ENCODE measurements at regions not wholly inside any gene's neighbourhood (a gene's known extent, or its start where the extent isn't known, plus 50 kb on each side); places are given as distances from the start of the nearest gene placed in this dataset.

- DNase-seq (ENCODE audit: low spot score in 2 of 2) = no peak
- peaks cover 3% of the 10 kb centered on the region; the same call in 1 of the 2 replicates for H3K36me3 ChIP-seq (replicated peaks)
- H3K4me3 ChIP-seq = no peak overlapping the region
- H3K4me1 ChIP-seq = no peaks in the 10 kb centered on the region
- in situ Hi-C loops (cut with MboI; ENCODE audit: low sequenced_read_pairs) = no loop called here
- H3K9me3 ChIP-seq = peaks cover 5% of the 10 kb centered on the region; the same call in 1 of the 2 replicates
- no peaks in the 10 kb centered on the region for H3K27me3 ChIP-seq (ENCODE audit: low read depth)
These were observed 214.6 kb downstream of the BRD1 start for GRCh38 chr22:49613108-49613507.

DNA sequence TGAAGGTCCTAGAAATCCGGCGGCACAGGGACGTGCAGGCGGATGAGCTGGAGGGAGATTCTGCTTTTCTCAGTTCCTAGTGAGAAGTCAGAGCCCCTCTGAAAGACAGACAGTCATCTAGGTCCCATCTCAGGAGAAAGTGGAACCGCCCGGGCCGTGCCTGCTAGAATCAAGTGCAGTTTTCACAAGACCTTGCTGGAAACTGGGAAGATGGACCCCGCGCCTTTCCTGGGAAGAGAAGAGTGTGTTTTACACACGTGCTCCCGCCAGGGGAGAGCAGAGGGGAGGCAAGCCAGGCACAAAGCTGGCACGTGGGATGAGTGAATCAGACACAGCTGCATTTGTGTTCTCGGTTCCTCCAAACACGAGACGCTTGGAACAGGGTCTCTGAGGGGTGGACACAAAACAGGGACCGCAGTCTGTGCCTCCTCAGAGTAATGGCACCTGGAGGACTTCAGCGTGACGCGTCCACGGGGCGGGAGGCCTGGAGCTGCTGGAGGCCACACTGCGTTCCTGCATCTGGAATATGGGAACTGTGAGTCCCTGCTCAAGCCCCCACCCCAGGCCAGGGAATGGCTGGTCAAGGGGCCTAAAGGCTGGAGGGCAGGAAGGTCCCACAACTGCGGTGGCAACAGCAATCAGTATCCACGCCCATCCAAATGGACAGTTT, 218.3 kb downstream of the BRD1 start:
- no peak for DNase-seq (ENCODE audit: low spot score in 2 of 2)
- Histone ChIP-seq H3K36me3 (replicated peaks) (peaks cover 3% of the 10 kb centered on the region; the same call in 1 of the 2 replicates), H3K27me3 (ENCODE audit: low read depth) (no peaks in the 10 kb centered on the region)

GRCh38 chr22:49608660-49609059, 219.0 kb downstream of the BRD1 start:
- DNase-seq (ENCODE audit: low spot score in 2 of 2) = no peak
- Histone ChIP-seq H3K36me3 (replicated peaks) (peaks cover 3% of the 10 kb centered on the region; the same call in 1 of the 2 replicates), H3K27me3 (ENCODE audit: low read depth) (no peaks in the 10 kb centered on the region), H3K4me3 (no peak overlapping the region), H3K4me1 (no peaks in the 10 kb centered on the region), H3K9me3 (peaks cover 14% of the 10 kb centered on the region)
- in situ Hi-C loops (cut with MboI; ENCODE audit: low sequenced_read_pairs) = no loop called here

More for the DNA sequence above, 218.3 kb downstream of the BRD1 start:
- no peak overlapping the region for H3K4me3 ChIP-seq
- H3K9me3 ChIP-seq = peaks cover 10% of the 10 kb centered on the region
- no peaks in the 10 kb centered on the region for H3K4me1 ChIP-seq
- in situ Hi-C loops (cut with MboI; ENCODE audit: low sequenced_read_pairs) = no loop called here

- Histone ChIP-seq H3K27me3 (ENCODE audit: low read depth) (no peaks in the 10 kb centered on the region), H3K4me1 (no peaks in the 10 kb centered on the region), H3K4me3 (no peak overlapping the region), H3K9me3 (peaks cover 14% of the 10 kb centered on the region), H3K36me3 (replicated peaks) (peaks cover 3% of the 10 kb centered on the region; the same call in 1 of the 2 replicates)
- no peak for DNase-seq (ENCODE audit: low spot score in 2 of 2)
- in situ Hi-C loops (cut with MboI; ENCODE audit: low sequenced_read_pairs) = no loop called here
These were observed 219.4 kb downstream of the BRD1 start for GRCh38 chr22:49608228-49608627.

DNA sequence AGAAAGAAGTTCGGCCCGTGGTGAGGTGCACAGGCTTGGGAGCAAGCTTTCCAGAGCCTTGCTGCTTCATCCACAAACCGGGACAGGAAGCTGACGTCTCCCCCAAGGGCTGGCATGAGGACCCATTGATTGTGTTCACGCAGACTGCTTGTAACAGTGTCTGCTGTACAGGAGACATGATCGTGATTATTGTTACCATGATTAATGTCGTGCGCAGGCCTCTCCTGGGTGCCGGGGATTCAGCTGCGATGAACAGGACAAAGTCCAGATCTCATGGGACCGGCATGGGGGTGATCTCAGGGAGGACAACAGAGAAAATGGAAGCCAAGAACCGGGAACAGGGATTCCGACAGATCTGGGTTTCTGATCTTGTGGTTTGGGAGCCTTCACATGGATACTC, 219.9 kb downstream of the BRD1 start:
- H3K4me1 ChIP-seq = no peaks in the 10 kb centered on the region
- no peak overlapping the region for H3K4me3 ChIP-seq
- peaks cover 3% of the 10 kb centered on the region; the same call in 1 of the 2 replicates for H3K36me3 ChIP-seq (replicated peaks)
- peaks cover 14% of the 10 kb centered on the region for H3K9me3 ChIP-seq
- H3K27me3 ChIP-seq (ENCODE audit: low read depth) = no peaks in the 10 kb centered on the region
- in situ Hi-C loops (cut with MboI; ENCODE audit: low sequenced_read_pairs) = no loop called here
- DNase-seq (ENCODE audit: low spot score in 2 of 2) = no peak

GRCh38 chr22:49606562-49607290, 220.9 kb downstream of the BRD1 start:
- DNase-seq (ENCODE audit: low spot score in 2 of 2) = no peak
- Histone ChIP-seq H3K36me3 (replicated peaks) (peaks cover 3% of the 10 kb centered on the region; the same call in 1 of the 2 replicates), H3K4me3 (no peak overlapping the region), H3K9me3 (peaks cover 9% of the 10 kb centered on the region), H3K4me1 (no peaks in the 10 kb centered on the region), H3K27me3 (ENCODE audit: low read depth) (no peaks in the 10 kb centered on the region)
- in situ Hi-C loops (cut with MboI; ENCODE audit: low sequenced_read_pairs) = no loop called here

DNA sequence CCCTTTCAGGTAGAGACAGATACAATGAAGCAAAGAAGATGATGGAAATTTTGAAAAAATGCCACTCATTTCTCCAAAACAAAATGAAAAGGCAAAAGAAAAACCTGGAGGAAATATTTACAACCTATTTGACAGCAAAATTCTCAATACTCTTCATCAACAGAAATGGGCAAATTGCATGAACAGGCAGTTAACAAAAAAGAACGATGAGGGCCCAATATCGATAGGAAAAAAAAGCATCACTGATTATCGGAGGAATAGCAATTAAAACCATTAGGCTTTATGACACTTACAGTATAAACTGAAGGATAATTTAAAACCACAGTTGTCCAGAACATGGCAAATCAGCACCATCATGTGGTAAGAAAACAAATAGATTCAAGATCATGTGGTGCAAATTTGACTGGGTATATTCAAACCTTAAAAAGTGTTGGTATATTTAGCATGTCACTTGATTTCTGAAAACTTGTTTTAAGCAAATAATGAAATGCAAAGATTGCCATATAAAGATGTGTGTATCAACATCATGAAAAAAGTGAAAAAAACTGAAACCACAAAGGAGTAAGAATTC, 222.9 kb downstream of the BRD1 start:
- in situ Hi-C loops (cut with MboI; ENCODE audit: low sequenced_read_pairs) = no loop called here

DNA sequence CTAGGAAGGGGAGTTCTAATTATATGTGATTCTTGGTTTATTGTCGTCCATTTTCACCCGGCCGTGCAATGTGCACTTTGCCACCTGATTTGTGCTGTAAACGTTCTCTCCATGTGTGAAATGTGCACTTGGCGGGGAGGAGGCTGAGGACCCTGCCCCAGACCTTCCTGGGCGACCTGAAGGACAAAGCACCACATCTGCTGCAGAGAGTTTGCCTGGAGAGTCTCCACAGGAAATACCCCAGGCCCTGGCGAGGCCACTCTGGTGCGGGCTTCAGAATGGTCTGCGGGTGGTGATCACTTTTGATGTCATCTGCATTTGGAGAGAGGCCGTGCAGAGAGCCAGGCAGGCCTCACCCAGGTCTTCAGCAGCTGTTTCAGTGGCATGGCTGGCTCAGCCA, 224.7 kb downstream of the BRD1 start:
- peaks cover 9% of the 10 kb centered on the region for H3K9me3 ChIP-seq
- in situ Hi-C loops (cut with MboI; ENCODE audit: low sequenced_read_pairs) = no loop called here
- H3K27me3 ChIP-seq (ENCODE audit: low read depth) = no peaks in the 10 kb centered on the region
- no peak overlapping the region for H3K4me3 ChIP-seq
- no peaks in the 10 kb centered on the region for H3K4me1 ChIP-seq
- no peaks in the 10 kb centered on the region; the same call in 1 of the 2 replicates for H3K36me3 ChIP-seq (replicated peaks)
- DNase-seq (ENCODE audit: low spot score in 2 of 2) = no peak

More for the DNA sequence above, 222.9 kb downstream of the BRD1 start:
- H3K36me3 ChIP-seq (replicated peaks) = no peaks in the 10 kb centered on the region; the same call in 1 of the 2 replicates
- H3K4me1 ChIP-seq = no peaks in the 10 kb centered on the region
- peaks cover 9% of the 10 kb centered on the region for H3K9me3 ChIP-seq
- no peak overlapping the region for H3K4me3 ChIP-seq
- no peaks in the 10 kb centered on the region for H3K27me3 ChIP-seq (ENCODE audit: low read depth)
- no peak for DNase-seq (ENCODE audit: low spot score in 2 of 2)

DNA sequence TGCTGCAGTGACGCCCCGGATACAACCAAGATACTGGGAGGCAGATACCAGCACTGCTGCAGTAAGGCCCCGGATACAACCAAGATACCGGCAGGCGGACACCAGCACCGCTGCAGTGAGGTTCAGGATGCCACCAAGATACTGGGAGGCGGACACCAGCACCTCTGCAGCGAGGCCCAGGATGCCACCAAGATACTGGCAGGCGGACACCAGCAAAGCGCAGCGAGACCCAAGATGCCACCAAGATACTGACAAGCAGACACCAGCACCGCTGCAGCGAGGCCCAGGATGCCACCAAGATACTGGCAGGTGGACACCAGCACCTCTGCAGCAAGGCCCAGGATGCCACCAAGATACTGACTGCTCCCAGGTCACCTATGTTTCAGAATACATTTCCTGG, 225.2 kb downstream of the BRD1 start:
- no peaks in the 10 kb centered on the region; the same call in 1 of the 2 replicates for H3K36me3 ChIP-seq (replicated peaks)
- no peaks in the 10 kb centered on the region for H3K4me1 ChIP-seq
- in situ Hi-C loops (cut with MboI; ENCODE audit: low sequenced_read_pairs) = no loop called here
- no peaks in the 10 kb centered on the region for H3K27me3 ChIP-seq (ENCODE audit: low read depth)
- H3K4me3 ChIP-seq = no peak overlapping the region
- no peak for DNase-seq (ENCODE audit: low spot score in 2 of 2)
- peaks cover 9% of the 10 kb centered on the region for H3K9me3 ChIP-seq

DNA sequence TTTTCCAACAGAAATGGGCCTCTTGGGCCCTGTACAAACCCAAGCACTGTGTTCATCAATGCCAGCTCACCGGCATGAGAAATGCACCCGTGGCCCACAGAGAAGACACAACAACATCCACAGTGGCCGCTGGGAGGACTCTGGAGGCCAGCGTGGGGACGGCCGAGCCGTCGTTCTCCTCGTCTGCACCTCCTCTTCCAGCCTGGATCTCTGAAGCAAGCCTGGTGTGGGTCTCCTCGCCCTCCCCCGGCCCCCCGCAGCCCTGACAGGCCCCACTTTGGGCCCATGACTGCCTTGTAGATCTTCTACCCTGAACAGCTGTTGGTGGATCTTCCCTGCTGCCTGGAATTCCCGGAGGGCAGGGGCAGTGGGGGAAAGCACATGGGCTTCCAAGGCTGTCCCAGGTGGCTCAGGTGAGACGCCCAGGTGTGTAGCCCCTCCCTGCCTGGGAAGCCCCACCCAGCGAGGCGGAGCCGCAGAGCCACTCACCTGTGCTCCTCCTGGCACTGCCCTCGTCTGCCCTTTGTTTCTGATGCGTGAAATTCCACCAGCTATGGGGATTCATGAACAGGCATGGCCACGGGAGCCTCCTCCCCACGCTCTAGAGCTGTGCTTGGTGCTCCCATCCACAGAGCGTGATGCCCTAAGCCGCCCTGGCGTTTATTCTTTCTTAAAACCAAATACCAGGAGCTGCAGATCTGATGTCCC, 225.9 kb downstream of the BRD1 start:
- in situ Hi-C loops (cut with MboI; ENCODE audit: low sequenced_read_pairs) = no loop called here
- no peak for DNase-seq (ENCODE audit: low spot score in 2 of 2)
- peaks cover 9% of the 10 kb centered on the region for H3K9me3 ChIP-seq
- H3K4me3 ChIP-seq = no peak overlapping the region
- no peaks in the 10 kb centered on the region for H3K4me1 ChIP-seq
- H3K36me3 ChIP-seq (replicated peaks) = no peaks in the 10 kb centered on the region; the same call in 1 of the 2 replicates
- no peaks in the 10 kb centered on the region for H3K27me3 ChIP-seq (ENCODE audit: low read depth)

GRCh38 chr22:49600891-49601431, 226.7 kb downstream of the BRD1 start:
- H3K36me3 ChIP-seq (replicated peaks) = peaks cover 4% of the 10 kb centered on the region
- H3K4me1 ChIP-seq = no peaks in the 10 kb centered on the region
- no peaks in the 10 kb centered on the region for H3K27me3 ChIP-seq (ENCODE audit: low read depth)
- H3K4me3 ChIP-seq = no peak overlapping the region
- no peak for DNase-seq (ENCODE audit: low spot score in 2 of 2)
- peaks cover 9% of the 10 kb centered on the region for H3K9me3 ChIP-seq
- in situ Hi-C loops (cut with MboI; ENCODE audit: low sequenced_read_pairs) = no loop called here

- Histone ChIP-seq H3K4me3 (no peak overlapping the region), H3K9me3 (peaks cover 6% of the 10 kb centered on the region), H3K36me3 (replicated peaks) (peaks cover 9% of the 10 kb centered on the region), H3K4me1 (no peaks in the 10 kb centered on the region), H3K27me3 (ENCODE audit: low read depth) (no peaks in the 10 kb centered on the region)
- DNase-seq (ENCODE audit: low spot score in 2 of 2) = no peak
- in situ Hi-C loops (cut with MboI; ENCODE audit: low sequenced_read_pairs) = no loop called here
These were observed 227.2 kb downstream of the BRD1 start for GRCh38 chr22:49600468-49600867.

DNA sequence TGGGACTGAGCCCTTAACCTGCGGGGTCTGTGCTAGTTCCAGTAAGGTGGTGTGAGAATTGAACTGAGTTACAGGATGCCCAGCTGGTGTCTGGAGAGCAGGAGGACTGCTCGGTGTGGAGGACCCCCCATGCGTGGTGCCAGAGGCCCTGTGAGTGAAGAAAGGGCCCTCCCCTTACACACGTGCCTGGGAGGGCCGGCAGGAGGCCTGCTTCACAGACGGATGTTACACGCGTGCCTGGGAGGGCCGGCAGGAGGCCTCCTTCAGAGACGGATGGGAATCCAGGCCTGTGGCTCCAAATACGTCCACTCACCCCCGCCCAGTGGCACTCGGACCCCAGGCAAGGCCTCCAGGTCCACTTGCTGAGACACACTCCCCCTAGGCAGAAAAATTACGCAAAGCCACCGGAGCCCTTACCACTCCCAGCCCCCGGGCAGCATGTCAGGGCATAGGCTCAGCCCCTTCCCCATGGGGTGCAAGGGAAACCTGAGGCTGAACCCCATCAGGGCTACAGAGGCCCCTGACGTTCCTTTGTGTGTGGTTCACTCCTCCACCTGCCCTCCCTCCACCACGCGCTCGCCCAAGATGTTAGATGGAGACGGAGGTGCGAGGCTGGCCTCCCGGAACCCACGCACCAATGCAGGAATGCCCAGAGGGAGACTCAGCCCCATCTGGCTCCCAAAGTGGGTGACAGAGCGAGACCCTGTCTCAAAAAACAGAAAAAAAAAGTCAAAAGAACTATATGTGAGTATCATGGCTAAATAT, 227.8 kb downstream of the BRD1 start:
- Histone ChIP-seq H3K27me3 (ENCODE audit: low read depth) (no peaks in the 10 kb centered on the region), H3K4me3 (no peak overlapping the region), H3K4me1 (no peaks in the 10 kb centered on the region), H3K36me3 (replicated peaks) (peaks cover 14% of the 10 kb centered on the region), H3K9me3 (peaks cover 4% of the 10 kb centered on the region; the same call in 1 of the 2 replicates)
- in situ Hi-C loops (cut with MboI; ENCODE audit: low sequenced_read_pairs) = no loop called here
- DNase-seq (ENCODE audit: low spot score in 2 of 2) = no peak
